Activated naive CD4-positive, alpha-beta T cell treated with Interleukin-2 at 50 U/mL for 16 hours (primary cell): ENCODE measurements at regions not wholly inside any gene's neighbourhood (a gene's known extent, or its start where the extent isn't known, plus 50 kb on each side); places are given as distances from the start of the nearest gene placed in this dataset.
"Not testable (repeated sequence)": the region's sequence is repeated elsewhere in the genome, so short reads cannot be mapped to it uniquely, and the experiment has no call there.

Experiments
- DNase-seq: peaks from one replicate; pipeline ENCODE4 v3.0.0-alpha.2; 2020

GRCh38 chr6:134599079-134599478 lies 281.2 kb upstream of the SGK1 start:
- no peak for DNase-seq

- no peak for DNase-seq
These were observed 278.3 kb upstream of the SGK1 start for GRCh38 chr6:134596191-134596590.

GRCh38 chr6:134594881-134595280 lies 277.0 kb upstream of the SGK1 start:
- no peak for DNase-seq

GRCh38 chr6:134593887-134594286 lies 276.0 kb upstream of the SGK1 start:
- no peak for DNase-seq

- no peak for DNase-seq
These were observed 275.5 kb upstream of the SGK1 start for GRCh38 chr6:134593442-134593841.

- DNase-seq, result no peak
These were observed 275.1 kb upstream of the SGK1 start for GRCh38 chr6:134593024-134593423.

GRCh38 chr6:134590449-134590848 lies 272.5 kb upstream of the SGK1 start:
- DNase-seq, result no peak

- no peak for DNase-seq
These were observed 272.1 kb upstream of the SGK1 start for GRCh38 chr6:134590004-134590403.

- no peak for DNase-seq
These were observed 271.6 kb upstream of the SGK1 start for GRCh38 chr6:134589512-134589911.

GRCh38 chr6:134588267-134588666 lies 270.4 kb upstream of the SGK1 start:
- no peak for DNase-seq

GRCh38 chr6:134585517-134585873 lies 267.6 kb upstream of the SGK1 start:
- no peak for DNase-seq

GRCh38 chr6:134584847-134585516 lies 267.1 kb upstream of the SGK1 start:
- DNase-seq, result no peak

- DNase-seq, result no peak
These were observed 260.1 kb upstream of the SGK1 start for GRCh38 chr6:134577998-134578397.

GRCh38 chr6:134575221-134575620 lies 257.3 kb upstream of the SGK1 start:
- no peak for DNase-seq

GRCh38 chr6:134574491-134574890 lies 256.6 kb upstream of the SGK1 start:
- DNase-seq, result no peak

GRCh38 chr6:134569996-134570395 lies 252.1 kb upstream of the SGK1 start:
- DNase-seq, result not testable (repeated sequence)

- no peak for DNase-seq
These were observed 246.8 kb upstream of the SGK1 start for GRCh38 chr6:134564705-134565104.

- no peak for DNase-seq
These were observed 242.1 kb upstream of the SGK1 start for GRCh38 chr6:134560019-134560418.

- DNase-seq, result no peak
These were observed 239.6 kb upstream of the SGK1 start for GRCh38 chr6:134557509-134557908.

- no peak for DNase-seq
These were observed 237.8 kb upstream of the SGK1 start for GRCh38 chr6:134555672-134556071.

- DNase-seq, result no peak
These were observed 236.0 kb upstream of the SGK1 start for GRCh38 chr6:134553936-134554335.

GRCh38 chr6:134551245-134551960 lies 233.5 kb upstream of the SGK1 start:
- no peak for DNase-seq

GRCh38 chr6:134550604-134551003 lies 232.7 kb upstream of the SGK1 start:
- DNase-seq, result no peak

- no peak for DNase-seq
These were observed 231.9 kb upstream of the SGK1 start for GRCh38 chr6:134549854-134550253.
